Peyer's patch (tissue), 4 donors: ENCODE measurements at regions not wholly inside any gene's neighbourhood (a gene's known extent, or its start where the extent isn't known, plus 50 kb on each side); places are given as distances from the start of the nearest gene placed in this dataset.

Experiments used
- DNase-seq, 3 donors: peaks; one replicate each; pipeline ENCODE4 v3.0.0-alpha.2; 2017 to 2019
- H3K27ac ChIP-seq, 4 donors: fragments of 200-600 bp; sonication (generic); one replicate each; pipeline ENCODE4 v1.5.1; 2016 to 2019
- H3K27me3 ChIP-seq, 2 donors: fragments of 200-600 bp; sonication (generic); one replicate each; pipeline ENCODE4 v1.5.1; 2019
- H3K36me3 ChIP-seq, 3 donors: fragments of 200-600 bp; sonication (generic); one replicate each; pipeline ENCODE4 v1.5.1; 2016 to 2019
- H3K4me1 ChIP-seq, 4 donors: fragments of 200-600 bp; sonication (generic); one replicate each; pipeline ENCODE4 v1.5.1; 2016 to 2019
- H3K4me3 ChIP-seq, 4 donors: fragments of 200-600 bp; sonication (generic); 1 replicate in 3 of 4; 2 replicates in 1 of 4; pipeline ENCODE4 v1.5.1; 2016 to 2019; ENCODE audit warnings: mild to moderate bottlenecking in 1 of 4
- H3K9me3 ChIP-seq, 4 donors: fragments of 200-600 bp; sonication (generic); one replicate each; pipeline ENCODE4 v1.5.1; 2016 to 2019; ENCODE audit warnings: mild to moderate bottlenecking in 1 of 4
- CTCF ChIP-seq, 6 experiments: fragments of 450-650 bp in 4 of 6; fragments of 200-600 bp in 2 of 6; sonication (generic) in 1 of 6; IDR thresholded peaks; one replicate each; pipeline ENCODE4 v1.5.1; 2017 to 2019; ENCODE audit warnings: antibody characterized with exemption in 6 of 6, mild to moderate bottlenecking in 3 of 6, moderate library complexity in 1 of 6
- POLR2A ChIP-seq, 2 donors: fragments of 450-650 bp; IDR thresholded peaks; one replicate each; pipeline ENCODE4 v1.5.1; 2017; ENCODE audit warnings: antibody characterized with exemption in 2 of 2, mild to moderate bottlenecking in 2 of 2, moderate library complexity in 2 of 2

GRCh38 chr4:34826660-34827059, 1417.7 kb downstream of the ARAP2 start:
- Histone ChIP-seq H3K4me3 (no peak overlapping the region), H3K9me3 (no peaks in the 10 kb centered on the region), H3K27ac (no peak overlapping the region), H3K36me3 (no peaks in the 10 kb centered on the region), H3K27me3 (no peaks in the 10 kb centered on the region), H3K4me1 (no peaks in the 10 kb centered on the region)
- DNase-seq, result no peak
- TF ChIP-seq POLR2A (IDR thresholded peaks at IDR 0.05) (no peak), CTCF (IDR thresholded peaks at IDR 0.05) (no peak)

- Histone ChIP-seq H3K27me3 (no peaks in the 10 kb centered on the region), H3K4me1 (no peaks in the 10 kb centered on the region), H3K9me3 (no peaks in the 10 kb centered on the region), H3K4me3 (no peak overlapping the region), H3K27ac (no peak overlapping the region), H3K36me3 (no peaks in the 10 kb centered on the region)
- DNase-seq, result no peak
- TF ChIP-seq CTCF (IDR thresholded peaks at IDR 0.05), result no peak
Observed at GRCh38 chr4:34845926-34846325, 1398.4 kb downstream of the ARAP2 start.

GRCh38 chr4:34850421-34850820, 1393.9 kb downstream of the ARAP2 start:
- Histone ChIP-seq H3K27ac (no peak overlapping the region), H3K4me1 (no peaks in the 10 kb centered on the region), H3K4me3 (no peak overlapping the region), H3K36me3 (no peaks in the 10 kb centered on the region), H3K9me3 (no peaks in the 10 kb centered on the region), H3K27me3 (no peaks in the 10 kb centered on the region)
- no peak for TF ChIP-seq POLR2A (IDR thresholded peaks at IDR 0.05)
- TF ChIP-seq CTCF (IDR thresholded peaks at IDR 0.05), result no peak
- no peak for DNase-seq

GRCh38 chr4:34850968-34851367, 1393.3 kb downstream of the ARAP2 start:
- H3K27ac ChIP-seq, result no peak overlapping the region

GRCh38 chr4:34851411-34851810, 1392.9 kb downstream of the ARAP2 start:
- DNase-seq, result no peak
- Histone ChIP-seq H3K9me3 (no peaks in the 10 kb centered on the region), H3K4me1 (no peaks in the 10 kb centered on the region), H3K36me3 (no peaks in the 10 kb centered on the region), H3K27ac (no peak overlapping the region), H3K4me3 (no peak overlapping the region), H3K27me3 (no peaks in the 10 kb centered on the region)
- TF ChIP-seq POLR2A (IDR thresholded peaks at IDR 0.05) (no peak), CTCF (IDR thresholded peaks at IDR 0.05) (no peak)

More at GRCh38 chr4:34850968-34851367, 1393.3 kb downstream of the ARAP2 start:
- no peaks in the 10 kb centered on the region for H3K4me1 ChIP-seq
- DNase-seq, result no peak
- no peaks in the 10 kb centered on the region for H3K36me3 ChIP-seq
- TF ChIP-seq POLR2A (IDR thresholded peaks at IDR 0.05), result no peak
- no peak for TF ChIP-seq CTCF (IDR thresholded peaks at IDR 0.05)
- no peaks in the 10 kb centered on the region for H3K27me3 ChIP-seq
- H3K4me3 ChIP-seq, result no peak overlapping the region
- H3K9me3 ChIP-seq, result no peaks in the 10 kb centered on the region

GRCh38 chr4:34854451-34854850, 1389.9 kb downstream of the ARAP2 start:
- no peaks in the 10 kb centered on the region for H3K9me3 ChIP-seq
- no peak for DNase-seq

More at GRCh38 chr4:34854451-34854850, 1389.9 kb downstream of the ARAP2 start:
- TF ChIP-seq CTCF (IDR thresholded peaks at IDR 0.05) (no peak), POLR2A (IDR thresholded peaks at IDR 0.05) (no peak)
- Histone ChIP-seq H3K36me3 (no peaks in the 10 kb centered on the region), H3K4me3 (no peak overlapping the region), H3K4me1 (no peaks in the 10 kb centered on the region), H3K27ac (no peak overlapping the region), H3K27me3 (no peaks in the 10 kb centered on the region)
